Liver (tissue), 8 donors: ENCODE measurements at regions not wholly inside any gene's neighbourhood (a gene's known extent, or its start where the extent isn't known, plus 50 kb on each side); places are given as distances from the start of the nearest gene placed in this dataset.
"Not testable (repeated sequence)": the region's sequence is repeated elsewhere in the genome, so short reads cannot be mapped to it uniquely, and the experiment has no call there.

Experiments
- DNase-seq: peaks from one replicate; pipeline ENCODE4 v3.0.0-alpha.2; 2017; ENCODE audit warnings: low spot score
- H3K27ac ChIP-seq, 2 donors: one replicate each; pipeline ENCODE4 v1.7.0; 2013; ENCODE audit warnings: inconsistent platforms in 2 of 2, low read length in 2 of 2, control low read depth in 1 of 2, low read depth in 1 of 2, mild to moderate bottlenecking in 1 of 2
- H3K27me3 ChIP-seq, 4 donors: one replicate each; pipeline versions ENCODE4 v1.6.1 to v1.7.0; 2013; ENCODE audit warnings: low read length in 3 of 4, inconsistent platforms in 1 of 4, mild to moderate bottlenecking in 1 of 4, moderate library complexity in 1 of 4; ENCODE audit not compliant: control insufficient read depth in 4 of 4, insufficient read depth in 4 of 4
- H3K36me3 ChIP-seq, 4 donors: one replicate each; pipeline versions ENCODE4 v1.6.1 to v1.7.0; 2013; ENCODE audit warnings: low read length in 3 of 4, mild to moderate bottlenecking in 3 of 4, low read depth in 1 of 4, moderate library complexity in 1 of 4; ENCODE audit not compliant: control insufficient read depth in 4 of 4, insufficient read depth in 3 of 4
- H3K4me1 ChIP-seq, 4 donors: one replicate each; pipeline versions ENCODE4 v1.6.1 to v1.7.0; 2013; ENCODE audit warnings: low read length in 3 of 4, mild to moderate bottlenecking in 3 of 4, moderate library complexity in 1 of 4; ENCODE audit not compliant: control insufficient read depth in 4 of 4, insufficient read depth in 4 of 4
- H3K4me3 ChIP-seq, 3 donors: one replicate each; pipeline versions ENCODE4 v1.6.1 to v1.7.0; 2013; ENCODE audit warnings: low read length in 3 of 3, control low read depth in 1 of 3, low read depth in 1 of 3, mild to moderate bottlenecking in 1 of 3
- H3K9ac ChIP-seq, 2 donors: one replicate each; pipeline ENCODE4 v1.7.0; 2013; ENCODE audit warnings: low read length in 2 of 2, mild to moderate bottlenecking in 2 of 2, moderate library complexity in 2 of 2, control low read depth in 1 of 2, low read depth in 1 of 2
- H3K9me3 ChIP-seq, 4 donors: one replicate each; pipeline versions ENCODE4 v1.6.1 to v1.7.0; 2013; ENCODE audit warnings: low read length in 3 of 4; ENCODE audit not compliant: control insufficient read depth in 4 of 4
- ATF3 ChIP-seq: IDR thresholded peaks from 2 replicates; pipeline ENCODE4 v1.6.1; 2016; ENCODE audit warnings: antibody characterized with exemption
- CTCF ChIP-seq: fragments of 150-350 bp; IDR thresholded peaks from 2 replicates; pipeline ENCODE4 v1.5.1; 2017; ENCODE audit warnings: improper control_type of control experiment, low read depth, low read length; ENCODE audit not compliant: missing input control
- EGR1 ChIP-seq, 2 donors: IDR thresholded peaks; 2 replicates each; pipeline ENCODE4 v1.6.1; 2016 to 2018; ENCODE audit warnings: antibody characterized with exemption in 2 of 2, low read depth in 2 of 2
- FOXA1 ChIP-seq: IDR thresholded peaks from 2 replicates; pipeline ENCODE4 v1.6.1; 2016; ENCODE audit warnings: antibody characterized with exemption
- GABPA ChIP-seq, 2 donors: IDR thresholded peaks in 1 of 2; conservative IDR thresholded peaks in 1 of 2; 2 replicates each; pipeline ENCODE4 v1.6.1; 2016; ENCODE audit warnings: antibody characterized with exemption in 2 of 2, mild to moderate bottlenecking in 1 of 2, moderate library complexity in 1 of 2
- HNF4A ChIP-seq, 2 donors: conservative IDR thresholded peaks; 2 replicates each; pipeline ENCODE4 v1.6.1; 2016; ENCODE audit warnings: antibody characterized with exemption in 2 of 2, mild to moderate bottlenecking in 2 of 2
- JUND ChIP-seq, 2 donors: IDR thresholded peaks; 2 replicates each; pipeline ENCODE4 v1.6.1; 2016; ENCODE audit warnings: antibody characterized with exemption in 2 of 2
- RAD21 ChIP-seq, 2 donors: IDR thresholded peaks; 2 replicates each; pipeline ENCODE4 v1.6.1; 2016; ENCODE audit warnings: antibody characterized with exemption in 2 of 2, mild to moderate bottlenecking in 2 of 2
- REST ChIP-seq: IDR thresholded peaks from 2 replicates; pipeline ENCODE4 v1.6.1; 2016; ENCODE audit warnings: antibody characterized with exemption, mild to moderate bottlenecking
- RXRA ChIP-seq, 2 donors: IDR thresholded peaks; 2 replicates each; pipeline ENCODE4 v1.6.1; 2017 to 2018; ENCODE audit warnings: antibody characterized with exemption in 2 of 2, mild to moderate bottlenecking in 1 of 2
- YY1 ChIP-seq: IDR thresholded peaks from 2 replicates; pipeline ENCODE4 v1.6.1; 2016; ENCODE audit warnings: antibody characterized with exemption, mild to moderate bottlenecking
- ZBTB33 ChIP-seq: IDR thresholded peaks from 2 replicates; pipeline ENCODE4 v1.6.1; 2016; ENCODE audit warnings: antibody characterized with exemption
- WGBS: extraction: QIAGEN DNeasy Blood & Tissue Kit; methylation state at CpG from one replicate; pipeline ENCODE4 v1.1.7; 2013; 5-methylcytosine and 5-hydroxymethylcytosine counted together
- donor health status: healthy.
- donor health status: healthy.
- donor health status: healthy.
- donor health status: healthy.
- donor health status: healthy.

GRCh38 chr4:176624983-176625610 lies 167.6 kb downstream of the VEGFC start:
- WGBS: 94% methylated on average over 37 of the region's 37 CpGs
- not testable (repeated sequence) for H3K27me3 ChIP-seq, H3K9me3 ChIP-seq, H3K4me1 ChIP-seq, H3K27ac ChIP-seq, H3K4me3 ChIP-seq, DNase-seq, H3K36me3 ChIP-seq, H3K9ac ChIP-seq

GRCh38 chr4:176627916-176628315 lies 164.8 kb downstream of the VEGFC start:
- Histone ChIP-seq H3K4me1 (no peaks in the 10 kb centered on the region), H3K9ac (no peak overlapping the region), H3K27ac (no peak overlapping the region), H3K9me3 (no peaks in the 10 kb centered on the region), H3K4me3 (no peak overlapping the region), H3K27me3 (peaks cover 0 to 2% (median 0%) of the 10 kb centered on the region in 4 donors), H3K36me3 (no peaks in the 10 kb centered on the region)
- TF ChIP-seq RXRA (IDR thresholded peaks at IDR 0.05) (no peak), RAD21 (IDR thresholded peaks at IDR 0.05) (no peak), GABPA (IDR thresholded peaks at IDR 0.05 in 1 of 2, conservative IDR thresholded peaks at IDR 0.05 in 1 of 2) (no peak), JUND (IDR thresholded peaks at IDR 0.05) (no peak), YY1 (no peak), FOXA1 (no peak), HNF4A (conservative IDR thresholded peaks at IDR 0.05) (no peak), ATF3 (no peak), ZBTB33 (no peak), REST (no peak), CTCF (no peak), EGR1 (IDR thresholded peaks at IDR 0.05; ENCODE audit: low read depth in 2 of 2) (no peak)
- 65% methylated on average over 4 of the region's 4 CpGs for WGBS
- DNase-seq: no peak
